ENCODE measurements at regions not wholly inside any gene's neighbourhood (a gene's known extent, or its start where the extent isn't known, plus 50 kb on each side); places are given as distances from the start of the nearest gene placed in this dataset.

- H3K27ac ChIP-seq (ENCODE audit: low read depth in 2 of 2, low read length in 2 of 2) = no peak overlapping the region
- H3K9me3 ChIP-seq (ENCODE audit: control insufficient read depth in 2 of 3, insufficient read depth in 1 of 3, low read length in 3 of 3) = no peaks in the 10 kb centered on the region
- H3K4me1 ChIP-seq (ENCODE audit: control insufficient read depth in 2 of 3, insufficient read depth in 2 of 3, low read depth in 1 of 3, low read length in 3 of 3) = no peaks in the 10 kb centered on the region
- FAIRE-seq = no peak
- intact Hi-C loops (cut with DNase I) = no loop called here
- no peak for TF ChIP-seq CTCF (IDR thresholded peaks at IDR 0.05; ENCODE audit: borderline replicate concordance, extremely low read depth, insufficient read depth)
- no peak overlapping the region for H3K4me3 ChIP-seq (ENCODE audit: low read length in 3 of 3)
- no peaks in the 10 kb centered on the region for H3K36me3 ChIP-seq (ENCODE audit: control insufficient read depth in 2 of 3, insufficient read depth in 3 of 3, low read length in 3 of 3)
- DNase-seq = no peak
- H3K9ac ChIP-seq (ENCODE audit: low read length in 3 of 3) = no peak overlapping the region
- H3K27me3 ChIP-seq (ENCODE audit: control insufficient read depth, insufficient read depth, low read length) = no peaks in the 10 kb centered on the region
Observed at GRCh38 chr5:84628918-84629317, 244.2 kb upstream of the EDIL3 start.

- Histone ChIP-seq H3K9ac (ENCODE audit: low read length in 3 of 3) (no peak overlapping the region), H3K9me3 (ENCODE audit: control insufficient read depth in 2 of 3, insufficient read depth in 1 of 3, low read length in 3 of 3) (no peaks in the 10 kb centered on the region), H3K4me3 (ENCODE audit: low read length in 3 of 3) (no peak overlapping the region), H3K4me1 (ENCODE audit: control insufficient read depth in 2 of 3, insufficient read depth in 2 of 3, low read depth in 1 of 3, low read length in 3 of 3) (no peaks in the 10 kb centered on the region), H3K36me3 (ENCODE audit: control insufficient read depth in 2 of 3, insufficient read depth in 3 of 3, low read length in 3 of 3) (no peaks in the 10 kb centered on the region), H3K27ac (ENCODE audit: low read depth in 2 of 2, low read length in 2 of 2) (no peak overlapping the region), H3K27me3 (ENCODE audit: control insufficient read depth, insufficient read depth, low read length) (no peaks in the 10 kb centered on the region)
- no peak for TF ChIP-seq CTCF (IDR thresholded peaks at IDR 0.05; ENCODE audit: borderline replicate concordance, extremely low read depth, insufficient read depth)
- intact Hi-C loops (cut with DNase I) = no loop called here
- FAIRE-seq (no peak), DNase-seq (no peak)
Observed at GRCh38 chr5:84623019-84623418, 238.3 kb upstream of the EDIL3 start.

- intact Hi-C loops (cut with DNase I) = no loop called here
- Histone ChIP-seq H3K4me1 (ENCODE audit: control insufficient read depth in 2 of 3, insufficient read depth in 2 of 3, low read depth in 1 of 3, low read length in 3 of 3) (no peaks in the 10 kb centered on the region), H3K9ac (ENCODE audit: low read length in 3 of 3) (no peak overlapping the region), H3K36me3 (ENCODE audit: control insufficient read depth in 2 of 3, insufficient read depth in 3 of 3, low read length in 3 of 3) (no peaks in the 10 kb centered on the region), H3K27ac (ENCODE audit: low read depth in 2 of 2, low read length in 2 of 2) (no peak overlapping the region), H3K27me3 (ENCODE audit: control insufficient read depth, insufficient read depth, low read length) (no peaks in the 10 kb centered on the region), H3K9me3 (ENCODE audit: control insufficient read depth in 2 of 3, insufficient read depth in 1 of 3, low read length in 3 of 3) (no peaks in the 10 kb centered on the region), H3K4me3 (ENCODE audit: low read length in 3 of 3) (no peak overlapping the region)
- TF ChIP-seq CTCF (IDR thresholded peaks at IDR 0.05; ENCODE audit: borderline replicate concordance, extremely low read depth, insufficient read depth) = no peak
- FAIRE-seq (no peak), DNase-seq (peak in 1 of 5 donors; percentile 3)
Observed at GRCh38 chr5:84622461-84622860, 237.8 kb upstream of the EDIL3 start.

GRCh38 chr5:84618262-84618661, 233.6 kb upstream of the EDIL3 start:
- Histone ChIP-seq H3K4me1 (ENCODE audit: control insufficient read depth in 2 of 3, insufficient read depth in 2 of 3, low read depth in 1 of 3, low read length in 3 of 3) (no peaks in the 10 kb centered on the region), H3K9me3 (ENCODE audit: control insufficient read depth in 2 of 3, insufficient read depth in 1 of 3, low read length in 3 of 3) (no peaks in the 10 kb centered on the region), H3K9ac (ENCODE audit: low read length in 3 of 3) (no peak overlapping the region), H3K27ac (ENCODE audit: low read depth in 2 of 2, low read length in 2 of 2) (no peak overlapping the region), H3K4me3 (ENCODE audit: low read length in 3 of 3) (no peak overlapping the region), H3K27me3 (ENCODE audit: control insufficient read depth, insufficient read depth, low read length) (no peaks in the 10 kb centered on the region), H3K36me3 (ENCODE audit: control insufficient read depth in 2 of 3, insufficient read depth in 3 of 3, low read length in 3 of 3) (no peaks in the 10 kb centered on the region)
- no peak for TF ChIP-seq CTCF (IDR thresholded peaks at IDR 0.05; ENCODE audit: borderline replicate concordance, extremely low read depth, insufficient read depth)
- DNase-seq = no peak
- FAIRE-seq = peak; percentile 3
- intact Hi-C loops (cut with DNase I) = no loop called here

All from kidney (tissue), 13 donors.